GM12878 (cell line): ENCODE measurements at regions not wholly inside any gene's neighbourhood (a gene's known extent, or its start where the extent isn't known, plus 50 kb on each side); places are given as distances from the start of the nearest gene placed in this dataset.

ENCODE experiments used
- ATAC-seq: fragments of 200-7000 bp; cut with Tn5 transposase; 3 replicates; pipeline ENCODE4 v1.9.1; 2020; ENCODE audit warnings: mild to moderate bottlenecking, moderate library complexity
- BruUV-seq: library from RNA; stranded (reverse); fragments of 400-500 nt; replicated peaks from 2 replicates; lab custom pipeline; 2021; lab: Mats Ljungman, UMichigan
- CTCF ChIA-PET: fragments of 300-600 bp; sonication (Branson Sonifier 250); formaldehyde crosslinking; extraction: SDS; loops from one replicate; lab custom pipeline; 2021; ENCODE audit warnings: inconsistent platforms; lab: Yijun Ruan, JAX
- POLR2A ChIA-PET: fragments of 350-600 bp; formaldehyde crosslinking; extraction: SDS; loops from one replicate; lab custom pipeline; 2021; ENCODE audit warnings: inconsistent platforms; lab: Charles Lee
- RAD21 ChIA-PET: fragments of 300-600 bp; sonication (Branson Sonifier 250); formaldehyde crosslinking; loops from one replicate; lab custom pipeline; 2023; ENCODE audit warnings: antibody characterized with exemption; ENCODE audit not compliant: unreplicated experiment; lab: Charles Lee
- SMC1A ChIA-PET: fragments of 300-600 bp; sonication (Branson Sonifier 250); formaldehyde crosslinking; loops from one replicate; lab custom pipeline; 2023; ENCODE audit not compliant: unreplicated experiment, uncharacterized antibody; lab: Charles Lee
- DNase-seq: peaks from one replicate; pipeline ENCODE4 v3.0.0-alpha.2; 2011; ENCODE audit warnings: low read depth, low spot score
- FAIRE-seq: peaks from 3 replicates; lab custom pipeline; 2011; peaks lifted over from hg19 to GRCh38; lab: Jason Lieb, UNC
- H2AFZ ChIP-seq: 2 replicates; pipeline ENCODE4 v1.6.0; 2011; ENCODE audit warnings: low read depth, low read length, control low read depth; ENCODE audit not compliant: control insufficient read depth
- H3K27ac ChIP-seq: 2 replicates; pipeline ENCODE4 v1.5.1; 2011; ENCODE audit warnings: control low read depth; ENCODE audit not compliant: control insufficient read depth, insufficient read depth
- H3K27me3 ChIP-seq, 2 experiments: replicated peaks in 1 of 2; 2 replicates each; pipeline versions ENCODE4 v1.6.0 to v1.6.1; 2011; ENCODE audit warnings: low read length in 1 of 2; ENCODE audit not compliant: control insufficient read depth in 2 of 2, insufficient read depth in 2 of 2
- H3K36me3 ChIP-seq, 2 experiments: 2 replicates each; pipeline ENCODE4 v1.5.1; 2011; ENCODE audit warnings: low read length in 1 of 2; ENCODE audit not compliant: control insufficient read depth in 2 of 2, insufficient read depth in 2 of 2
- H3K4me1 ChIP-seq: 2 replicates; pipeline ENCODE4 v1.6.1; 2011; ENCODE audit warnings: mild to moderate bottlenecking, low read length, moderate library complexity, mixed read lengths; ENCODE audit not compliant: control insufficient read depth, insufficient read depth
- H3K4me2 ChIP-seq: 2 replicates; pipeline ENCODE4 v1.6.0; 2011; ENCODE audit warnings: control low read depth; ENCODE audit not compliant: control insufficient read depth, insufficient read depth
- H3K4me3 ChIP-seq: fragments of 200-600 bp; sonication (generic); 2 replicates; pipeline ENCODE4 v1.5.1; 2016
- H3K79me2 ChIP-seq: 2 replicates; pipeline ENCODE4 v1.6.0; 2011; ENCODE audit warnings: low read length; ENCODE audit not compliant: control insufficient read depth, insufficient read depth
- H3K9ac ChIP-seq: 2 replicates; pipeline ENCODE4 v1.8.0; 2011; ENCODE audit warnings: low read length, control low read depth, mixed read lengths; ENCODE audit not compliant: control insufficient read depth, insufficient read depth
- H3K9me3 ChIP-seq: replicated peaks from 3 replicates; pipeline ENCODE4 v1.5.1; 2011; ENCODE audit warnings: mild to moderate bottlenecking, low read length; ENCODE audit not compliant: control insufficient read depth, insufficient read depth
- H4K20me1 ChIP-seq: 2 replicates; pipeline ENCODE4 v1.6.0; 2011; ENCODE audit not compliant: control insufficient read depth, insufficient read depth
- ASH2L ChIP-seq: fragments of 300-600, 200-600 bp; sonication (generic); IDR thresholded peaks from 2 replicates; pipeline ENCODE4 v1.6.1; 2017; ENCODE audit warnings: low read depth, mild to moderate bottlenecking, borderline replicate concordance
- E4F1 ChIP-seq: fragments of 450-650 bp; IDR thresholded peaks from 2 replicates; pipeline ENCODE4 v1.6.1; 2018; ENCODE audit warnings: borderline replicate concordance, mild to moderate bottlenecking; ENCODE audit not compliant: partially characterized antibody
- EED ChIP-seq: sonication (generic); IDR thresholded peaks from 2 replicates; pipeline ENCODE4 v1.6.1; 2016; ENCODE audit warnings: antibody characterized with exemption, low read depth
- IKZF2 ChIP-seq, 2 experiments: fragments of 450-650 bp; IDR thresholded peaks; 2 replicates each; pipeline ENCODE4 v1.6.1; 2017; ENCODE audit warnings: mild to moderate bottlenecking in 2 of 2, moderate library complexity in 2 of 2
- KAT2A ChIP-seq: conservative IDR thresholded peaks from 2 replicates; pipeline ENCODE4 v1.6.1; 2011; ENCODE audit warnings: low read depth, low read length; ENCODE audit not compliant: control insufficient read depth
- MTA2 ChIP-seq: fragments of 450-650 bp; IDR thresholded peaks from 2 replicates; pipeline ENCODE4 v1.6.1; 2016; ENCODE audit warnings: low read depth, mild to moderate bottlenecking, moderate library complexity
- NFYA ChIP-seq: IDR thresholded peaks from 2 replicates; pipeline ENCODE4 v1.6.1; 2011; ENCODE audit warnings: low read depth, mild to moderate bottlenecking, low read length, improper control_type of control experiment, borderline replicate concordance
- PAX5 ChIP-seq: IDR thresholded peaks from 2 replicates; pipeline ENCODE4 v1.6.1; 2011; ENCODE audit warnings: low read depth, low read length, borderline replicate concordance
- PML ChIP-seq: IDR thresholded peaks from 2 replicates; pipeline ENCODE4 v1.6.1; 2012; ENCODE audit warnings: low read length, inconsistent platforms
- RCOR1 ChIP-seq: conservative IDR thresholded peaks from 2 replicates; pipeline ENCODE4 v1.6.1; 2012; ENCODE audit warnings: low read depth, low read length, improper control_type of control experiment
- TARDBP ChIP-seq: IDR thresholded peaks from 2 replicates; pipeline ENCODE4 v1.6.1; 2016; ENCODE audit warnings: borderline replicate concordance
- ZBTB4 ChIP-seq: fragments of 450-650 bp; formaldehyde crosslinking; IDR thresholded peaks from 2 replicates; pipeline ENCODE4 v1.4.0; 2022; ENCODE audit warnings: mild to moderate bottlenecking, moderate library complexity
- ZNF384 ChIP-seq: IDR thresholded peaks from 2 replicates; pipeline ENCODE4 v1.6.1; 2012; ENCODE audit warnings: low read depth, mild to moderate bottlenecking, low read length, improper control_type of control experiment, borderline replicate concordance
- WGBS: methylation state at CpG from one replicate; pipeline ENCODE4 v1.1.6; 2016; ENCODE audit warnings: low lambda C conversion rate; ENCODE audit not compliant: insufficient replicate concordance, insufficient coverage; ENCODE audit errors: missing lambda C conversion rate; 5-methylcytosine and 5-hydroxymethylcytosine counted together
- in situ Hi-C: fragments of 300-500 bp; cut with MboI; formaldehyde crosslinking; loops from 9 replicates; pipeline ENCODE4 v1.14.3; 2018; ENCODE audit warnings: mixed read lengths
- intact Hi-C: fragments of 100-400 bp; cut with micrococcal nuclease; formaldehyde crosslinking; loops from one replicate; pipeline ENCODE4 v1.14.2; 2022; ENCODE audit not compliant: unreplicated experiment

- DNase-seq (no peak), FAIRE-seq (no peak), ATAC-seq (no peak)
- H3K27ac ChIP-seq = no peak overlapping the region
- no peaks in the 10 kb centered on the region for H3K27me3 ChIP-seq
- TF ChIP-seq ZBTB4 (CRISPR knock-in tag) (no peak), ZNF384 (no peak), PML (no peak), PAX5 (no peak), RCOR1 (no peak), TARDBP (no peak), EED (no peak), IKZF2 (IDR thresholded peaks at IDR 0.05) (no peak), E4F1 (no peak), KAT2A (no peak), NFYA (no peak), ASH2L (no peak), MTA2 (no peak)
- ChIA-PET POLR2A (no interaction called here), CTCF (interaction anchor here (0.5 kb wide), 1 partner anchor 207 kb away, joined by 5 read pairs; no protein-coding TSS in a partner anchor), RAD21 (no interaction called here), SMC1A (interaction anchor here (0.6 kb wide), 1 partner anchor 210 kb away, joined by 3 read pairs; no protein-coding TSS in a partner anchor)
- 0% methylated on average over 1 of the region's 1 CpG for WGBS
- no peak overlapping the region for H2AFZ ChIP-seq
- in situ Hi-C loops (no loop called here), intact Hi-C loops (no loop called here)
- H3K4me2 ChIP-seq = no peak overlapping the region
- H3K9ac ChIP-seq = no peak overlapping the region
- H4K20me1 ChIP-seq = no peaks in the 10 kb centered on the region
- H3K79me2 ChIP-seq = no peaks in the 10 kb centered on the region
- no TSS peak for BruUV-seq
- H3K9me3 ChIP-seq = no peaks in the 10 kb centered on the region
- no peaks in the 10 kb centered on the region for H3K36me3 ChIP-seq
- no peaks in the 10 kb centered on the region for H3K4me1 ChIP-seq
- H3K4me3 ChIP-seq = no peak overlapping the region
Observed at GRCh38 chr6:74782346-74782745, 423.5 kb downstream of the COL12A1 start.
